GM12875 (cell line): ENCODE measurements at regions not wholly inside any gene's neighbourhood (a gene's known extent, or its start where the extent isn't known, plus 50 kb on each side); places are given as distances from the start of the nearest gene placed in this dataset.

Experiments
- H3K4me3 ChIP-seq: one replicate; pipeline ENCODE4 v1.5.1; 2011; ENCODE audit warnings: low read depth, low read length, control low read depth
- CTCF ChIP-seq: IDR thresholded peaks from 2 replicates; pipeline ENCODE4 v1.5.1; 2011; ENCODE audit warnings: low read depth, mild to moderate bottlenecking, control low read depth, inconsistent platforms, low read length, moderate library complexity, borderline replicate concordance; ENCODE audit not compliant: insufficient read depth

DNA sequence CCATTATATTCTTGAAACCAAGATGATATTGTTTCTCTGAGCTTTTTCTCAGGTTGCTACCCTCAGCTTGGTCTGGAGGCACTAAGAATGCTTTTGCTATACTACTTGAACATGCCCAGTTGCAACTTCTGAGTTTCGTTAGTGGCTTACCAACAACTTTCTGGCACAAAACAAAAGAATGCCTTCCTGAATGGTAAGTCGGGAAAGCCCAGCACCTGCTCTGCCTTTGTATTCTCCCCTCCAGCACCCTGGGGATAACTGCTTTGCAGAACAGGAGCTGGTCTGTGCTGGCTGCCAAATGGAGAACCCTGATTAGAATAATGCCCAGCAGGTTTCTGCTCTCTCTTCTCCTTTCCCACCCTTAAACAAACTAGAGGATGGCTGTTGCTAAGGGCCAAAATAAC lies 149.3 kb downstream of the TGFB2 start:
- no peak overlapping the region for H3K4me3 ChIP-seq
- TF ChIP-seq CTCF, result no peak

DNA sequence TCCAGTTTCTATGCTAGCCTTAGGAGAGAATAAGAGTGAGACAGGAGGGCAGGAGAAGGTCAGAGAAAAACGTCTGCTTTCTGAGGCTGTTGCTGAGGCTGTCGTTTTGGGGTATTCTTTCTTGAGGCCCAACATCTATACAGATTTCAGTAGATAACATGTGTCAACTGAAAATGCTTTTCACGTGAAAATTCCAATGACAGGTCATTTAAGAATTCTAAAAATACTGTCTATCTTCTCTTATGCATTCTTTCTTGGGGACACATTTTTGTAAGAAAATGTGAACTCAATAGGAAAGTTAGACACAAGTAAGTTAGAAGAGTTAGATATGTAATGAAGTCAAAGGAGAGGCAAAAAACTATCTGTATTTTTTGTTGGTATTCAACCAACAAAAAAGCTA lies 150.8 kb downstream of the TGFB2 start:
- no peak overlapping the region for H3K4me3 ChIP-seq
- no peak for TF ChIP-seq CTCF

DNA sequence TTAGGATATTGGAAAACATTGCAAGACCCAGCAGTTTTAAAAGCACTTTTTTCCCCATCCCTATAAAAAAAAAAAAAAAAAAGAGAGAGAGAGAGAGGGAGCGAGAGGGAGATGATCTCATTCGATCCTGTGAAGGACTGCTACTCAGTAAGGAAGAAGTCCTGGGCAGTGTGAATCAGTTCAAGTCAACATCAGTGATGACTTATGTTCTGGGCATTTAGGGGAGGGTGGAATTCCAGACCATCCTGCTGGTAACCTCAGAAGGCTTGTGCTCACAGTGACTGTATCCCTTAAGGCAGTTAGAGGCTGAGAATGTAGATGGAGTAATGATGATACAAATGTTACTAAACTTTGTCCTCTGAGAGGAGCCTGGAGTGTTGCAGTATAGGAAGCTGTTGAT lies 151.4 kb downstream of the TGFB2 start:
- H3K4me3 ChIP-seq, result no peak overlapping the region
- TF ChIP-seq CTCF, result no peak

DNA sequence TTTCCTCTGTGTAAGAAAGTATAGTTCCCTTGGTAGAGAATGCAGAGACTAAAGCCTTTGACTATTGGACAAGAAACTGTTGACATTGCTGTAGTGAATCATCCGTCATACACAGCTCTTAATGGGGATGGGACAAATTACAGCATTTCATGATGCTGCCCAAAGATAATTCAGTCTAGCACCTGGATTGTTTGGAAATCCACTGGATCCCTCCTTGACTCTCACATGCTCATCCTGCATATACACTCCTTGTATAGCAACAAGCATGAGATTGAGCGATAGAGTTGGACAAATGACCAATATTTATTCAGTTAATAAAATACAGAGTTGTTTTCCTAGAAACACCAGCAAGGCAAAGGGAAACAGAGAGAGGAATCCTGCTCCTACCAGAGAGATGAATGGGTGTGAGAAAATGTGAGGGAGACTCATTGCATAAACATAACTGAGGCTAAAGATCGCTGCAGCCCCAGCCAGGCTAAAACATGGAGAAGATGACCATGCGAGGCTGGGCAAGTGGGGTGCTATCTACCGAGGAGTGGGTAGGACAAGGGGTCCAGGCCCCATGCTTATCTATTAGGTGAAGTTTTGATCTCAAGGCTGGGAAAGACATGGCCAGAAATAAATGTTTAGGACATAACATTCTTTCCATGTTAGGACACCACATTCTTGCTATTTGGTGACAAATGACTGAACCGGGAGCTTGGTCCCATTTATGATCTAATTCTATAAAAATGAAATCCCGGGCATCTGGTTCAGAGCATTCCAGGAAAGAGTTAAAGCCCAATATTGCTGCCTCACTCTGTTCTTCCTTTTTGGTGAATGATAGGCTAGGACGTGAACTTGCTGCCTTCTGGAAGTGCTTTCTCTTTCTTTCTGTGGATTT lies 153.2 kb downstream of the TGFB2 start:
- no peak overlapping the region for H3K4me3 ChIP-seq
- TF ChIP-seq CTCF, result no peak

DNA sequence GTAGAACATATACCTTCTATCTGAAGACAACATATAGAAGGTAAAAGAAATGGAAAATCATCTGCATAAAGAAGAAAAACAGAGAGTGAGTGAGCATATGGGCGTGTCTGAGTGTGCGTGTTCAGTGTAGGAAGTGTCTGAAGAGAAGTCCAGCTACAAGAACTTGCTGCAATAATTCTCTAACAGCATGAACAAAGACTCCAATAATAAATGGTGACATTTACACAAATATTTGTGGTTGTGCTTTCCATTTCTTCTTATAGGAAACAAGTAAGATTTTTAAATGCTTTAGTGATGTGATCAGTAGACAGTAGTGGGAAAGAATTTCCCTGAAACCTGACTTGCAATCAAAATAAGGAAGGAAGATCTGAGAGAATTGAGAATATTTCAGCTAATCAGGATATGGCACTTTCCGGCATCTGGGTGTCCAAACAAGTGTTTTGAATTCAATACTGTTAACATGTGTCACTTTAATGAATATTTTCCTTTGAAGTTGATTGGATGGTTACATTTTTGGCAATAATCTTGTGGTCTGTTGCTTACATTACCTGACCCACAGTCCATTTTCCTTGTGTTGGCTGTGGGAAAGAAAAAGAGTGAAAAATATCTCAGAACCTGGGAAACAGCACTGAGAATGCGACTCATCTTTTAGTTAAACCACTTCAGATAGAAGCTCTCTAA lies 154.0 kb downstream of the TGFB2 start:
- TF ChIP-seq CTCF, result no peak
- no peak overlapping the region for H3K4me3 ChIP-seq

DNA sequence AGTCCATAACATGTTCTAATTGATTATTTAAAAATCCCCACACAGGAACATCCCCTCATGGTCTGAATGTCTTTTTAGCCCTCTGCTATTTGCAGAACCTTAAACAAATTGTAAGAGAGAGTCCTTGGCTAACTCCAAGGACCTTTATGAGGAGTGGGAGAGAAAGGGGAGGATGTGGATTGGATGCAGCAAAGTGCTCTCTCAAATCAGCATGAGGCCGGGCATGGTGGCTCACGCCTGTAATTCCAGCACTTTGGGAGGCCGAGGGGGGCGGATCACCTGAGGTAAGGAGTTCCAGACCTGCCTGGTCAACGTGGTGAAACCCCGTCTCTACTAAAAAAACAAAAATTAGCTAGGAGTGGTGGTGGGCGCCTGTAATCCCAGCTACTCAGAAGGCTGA lies 154.8 kb downstream of the TGFB2 start:
- TF ChIP-seq CTCF, result no peak
- H3K4me3 ChIP-seq, result no peak overlapping the region

- H3K4me3 ChIP-seq, result no peak overlapping the region
- TF ChIP-seq CTCF, result no peak
These were observed 156.0 kb downstream of the TGFB2 start for GRCh38 chr1:218501161-218501560.
